ENCODE measurements at regions not wholly inside any gene's neighbourhood (a gene's known extent, or its start where the extent isn't known, plus 50 kb on each side); places are given as distances from the start of the nearest gene placed in this dataset.

- DNase-seq (ENCODE audit: low read depth): no peak
Measured at GRCh38 chr16:56090076-56090475, 101.2 kb upstream of the GNAO1 start.

GRCh38 chr16:56087626-56088025 lies 103.7 kb upstream of the GNAO1 start:
- no peak for DNase-seq (ENCODE audit: low read depth)

GRCh38 chr16:56081371-56081770 lies 109.9 kb upstream of the GNAO1 start:
- DNase-seq (ENCODE audit: low read depth): no peak

GRCh38 chr16:56075732-56076388 lies 115.4 kb upstream of the GNAO1 start:
- DNase-seq (ENCODE audit: low read depth): no peak

DNA sequence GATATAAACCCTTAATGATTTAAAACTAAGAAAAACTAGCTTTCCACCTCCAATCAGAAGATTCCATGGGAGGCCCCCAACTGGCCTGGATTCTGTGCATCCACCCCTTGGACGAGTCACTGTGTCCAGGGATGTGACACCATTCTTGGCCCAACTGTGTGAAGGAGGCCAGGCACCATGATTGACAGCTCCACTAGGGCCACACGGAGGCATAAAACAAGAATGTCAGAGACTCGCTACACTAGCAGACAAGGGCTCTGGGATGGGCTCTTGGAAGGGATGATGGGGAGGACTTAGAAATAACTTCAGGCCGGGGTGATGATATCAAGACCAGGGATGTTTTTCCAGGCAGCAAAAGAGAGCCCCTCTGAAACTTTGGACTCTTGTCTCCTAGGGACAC lies 117.8 kb upstream of the GNAO1 start:
- DNase-seq (ENCODE audit: low read depth): no peak

DNA sequence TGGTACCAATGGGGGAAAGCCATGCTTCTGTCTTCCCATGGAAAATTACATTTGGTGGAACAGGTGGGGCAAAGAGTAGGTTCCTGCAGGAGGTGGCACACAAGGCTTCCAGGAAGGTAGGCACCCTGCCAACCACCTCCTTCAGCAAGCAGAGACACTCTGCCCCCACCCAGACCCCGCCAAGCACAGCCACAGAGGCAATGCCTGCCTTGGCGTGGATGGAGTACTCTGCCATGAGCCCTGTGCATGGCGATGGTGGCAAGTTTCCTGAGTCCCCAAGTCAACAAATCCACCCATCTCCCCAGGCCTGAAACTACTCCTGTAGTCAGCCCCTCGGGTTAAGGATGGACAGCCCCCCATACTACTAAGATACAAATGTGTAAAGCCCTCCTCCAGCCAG lies 119.2 kb upstream of the GNAO1 start:
- DNase-seq (ENCODE audit: low read depth): no peak

GRCh38 chr16:56068816-56069215 lies 122.5 kb upstream of the GNAO1 start:
- DNase-seq (ENCODE audit: low read depth): no peak

- no peak for DNase-seq (ENCODE audit: low read depth)
Measured at GRCh38 chr16:56068314-56068713, 123.0 kb upstream of the GNAO1 start.

DNA sequence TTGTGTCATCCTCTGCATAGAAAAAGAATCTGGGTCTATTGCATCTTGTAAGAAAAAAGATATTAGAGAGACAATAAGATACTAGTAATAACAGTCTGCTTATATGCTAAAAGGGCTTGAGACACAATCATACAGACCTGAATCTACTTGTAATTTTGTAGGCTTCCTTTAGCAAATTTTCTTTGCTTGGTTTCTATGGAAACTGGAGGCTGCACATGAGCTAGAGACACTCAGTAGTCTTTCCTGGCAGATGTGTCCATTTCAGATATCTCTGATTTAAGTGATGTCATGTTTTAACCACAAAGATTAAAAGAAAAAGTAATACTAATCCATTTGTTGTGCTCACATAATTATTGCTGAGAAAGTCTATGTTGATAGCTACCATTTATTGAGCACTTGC lies 123.9 kb upstream of the GNAO1 start:
- DNase-seq (ENCODE audit: low read depth): no peak

DNA sequence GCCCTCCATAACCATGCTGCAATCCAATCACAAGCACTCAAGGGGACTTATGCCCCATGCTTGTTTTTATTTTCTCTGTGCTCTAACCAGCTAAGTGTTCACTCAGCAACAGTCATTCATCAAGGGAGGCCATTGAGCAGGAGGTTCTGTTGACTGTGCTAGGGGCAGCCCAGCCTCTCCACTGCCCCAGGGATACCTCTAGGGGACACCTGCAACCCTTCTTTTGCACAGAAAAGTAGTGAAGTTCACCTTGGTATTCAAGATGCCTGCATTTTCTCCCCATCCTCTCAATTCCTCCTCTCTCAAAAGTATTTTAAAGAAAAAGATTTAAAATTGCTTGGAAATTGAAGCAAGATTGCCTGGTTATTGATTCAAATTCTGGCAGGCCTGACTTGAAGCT lies 124.7 kb upstream of the GNAO1 start:
- no peak for DNase-seq (ENCODE audit: low read depth)

DNA sequence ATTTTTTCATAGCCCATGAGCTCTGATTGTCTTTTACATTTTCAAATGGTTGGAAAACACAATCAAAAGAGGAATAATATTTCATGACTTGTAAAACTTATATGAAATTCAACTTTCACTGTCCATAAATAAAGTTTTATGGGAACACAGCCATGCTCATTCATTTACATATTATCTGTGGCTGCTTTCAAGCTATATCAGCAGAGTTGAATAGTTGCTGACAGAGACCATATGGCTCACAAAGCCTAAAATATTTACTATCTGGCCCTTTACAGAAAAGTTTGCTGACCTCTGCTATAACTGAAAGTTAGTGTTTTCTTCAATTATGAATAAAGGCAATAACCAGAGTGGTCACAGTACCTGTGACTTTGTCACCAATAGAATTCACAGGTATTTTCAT lies 128.2 kb upstream of the GNAO1 start:
- DNase-seq (ENCODE audit: low read depth): no peak

DNA sequence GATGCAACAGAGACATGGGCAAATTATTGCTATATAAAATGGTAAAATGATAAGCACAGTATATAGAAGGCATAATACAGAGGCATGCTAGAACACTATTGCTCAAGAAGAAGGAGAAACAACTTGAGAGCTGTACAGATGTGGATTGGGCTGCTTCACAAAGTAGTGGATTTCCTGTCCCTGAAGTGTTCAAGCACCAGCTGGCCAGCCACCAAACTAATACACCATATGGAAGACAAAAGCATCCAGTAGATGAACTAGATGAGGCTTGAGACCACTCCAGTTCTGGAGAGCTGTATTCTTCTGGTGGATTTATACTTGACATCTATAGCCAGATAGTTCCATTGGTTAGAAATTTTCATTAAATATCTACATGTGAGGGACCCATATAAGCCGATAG lies 134.1 kb upstream of the GNAO1 start:
- DNase-seq (ENCODE audit: low read depth): no peak

DNA sequence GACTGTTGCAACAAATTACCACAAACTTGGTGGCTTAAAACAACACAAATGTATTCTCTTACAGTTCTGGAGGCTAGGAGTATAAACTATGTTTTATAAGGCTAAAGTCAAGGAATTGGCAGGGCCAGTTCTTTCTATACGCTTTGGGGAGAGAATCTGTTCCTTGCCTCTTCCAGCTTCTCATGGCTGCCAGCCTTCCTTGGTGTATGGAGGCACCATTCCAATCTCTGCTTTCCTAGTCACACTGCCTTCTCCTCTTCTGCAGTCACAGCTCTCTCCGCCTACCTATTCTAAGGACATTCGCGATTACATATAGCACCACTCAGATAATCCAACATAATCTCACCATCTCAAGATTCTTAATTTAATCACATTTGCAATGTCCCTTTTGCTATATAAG lies 140.4 kb upstream of the GNAO1 start:
- no peak for DNase-seq (ENCODE audit: low read depth)

GRCh38 chr16:56048425-56049105 lies 142.7 kb upstream of the GNAO1 start:
- DNase-seq (ENCODE audit: low read depth): no peak

DNA sequence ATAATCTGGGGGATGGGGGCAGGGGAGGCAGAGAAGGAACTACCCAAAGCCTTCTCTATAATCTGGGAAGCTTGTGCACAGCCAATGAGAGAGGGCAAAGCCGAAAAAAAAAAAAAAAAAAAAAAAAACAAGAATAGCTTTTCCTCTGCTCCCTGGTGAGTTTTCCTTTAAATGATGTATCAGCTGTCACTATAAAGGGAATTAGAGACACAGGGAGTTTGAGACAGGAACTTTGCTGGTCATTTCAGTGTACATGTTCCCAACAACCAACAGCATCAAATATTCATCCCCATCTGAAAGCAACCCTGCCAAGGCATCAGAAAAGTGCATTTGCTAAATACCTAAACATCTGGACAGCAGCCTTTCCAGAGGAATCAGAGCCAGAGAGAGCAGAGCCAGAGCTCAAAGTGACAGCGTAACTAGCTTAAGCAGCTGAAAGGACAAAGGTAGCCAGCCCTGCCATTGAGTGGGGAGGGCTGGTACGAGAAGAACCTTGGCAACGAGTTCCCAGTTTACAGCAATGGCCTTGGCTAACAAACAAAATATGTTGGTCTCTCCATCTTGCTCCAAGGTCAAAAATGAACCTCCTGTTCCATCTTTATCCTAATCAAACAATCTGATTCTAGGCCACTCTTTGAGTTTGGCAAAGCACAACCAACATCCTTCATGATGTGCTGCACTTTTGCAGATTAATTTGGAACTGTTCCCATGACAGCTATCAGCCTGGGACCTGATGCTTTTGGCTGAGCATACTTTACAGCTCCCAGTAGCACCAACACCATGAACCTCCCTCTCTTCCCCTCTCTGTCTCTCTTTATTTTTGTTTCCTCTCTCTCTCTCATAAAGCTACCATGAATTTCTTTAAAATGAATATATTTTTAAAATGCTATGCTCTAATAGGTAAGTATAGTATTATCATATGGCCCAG lies 143.7 kb upstream of the GNAO1 start:
- DNase-seq (ENCODE audit: low read depth): no peak

DNA sequence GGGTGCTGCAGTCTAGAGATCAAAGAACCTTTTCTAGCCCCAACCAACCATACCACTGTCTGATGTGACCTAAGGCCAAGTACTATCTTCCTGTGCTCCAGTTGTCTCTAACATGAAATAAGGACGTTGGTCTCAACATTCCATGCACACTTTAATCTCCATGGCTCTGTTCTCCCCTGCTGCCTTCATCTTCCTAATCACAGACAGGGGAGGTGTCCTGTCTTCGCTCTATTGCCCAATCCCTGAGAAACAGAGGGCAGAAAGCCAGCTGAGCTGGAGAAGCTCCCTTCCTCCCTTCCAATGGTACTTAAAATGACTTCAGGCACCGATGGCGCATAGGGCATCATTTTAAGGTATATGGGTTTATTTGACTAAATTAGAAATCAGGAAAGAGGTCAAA lies 148.9 kb upstream of the GNAO1 start:
- DNase-seq (ENCODE audit: low read depth): no peak

- peak; percentile 0 for DNase-seq (ENCODE audit: low read depth)
Measured at GRCh38 chr16:56041556-56042140, 149.6 kb upstream of the GNAO1 start.

DNA sequence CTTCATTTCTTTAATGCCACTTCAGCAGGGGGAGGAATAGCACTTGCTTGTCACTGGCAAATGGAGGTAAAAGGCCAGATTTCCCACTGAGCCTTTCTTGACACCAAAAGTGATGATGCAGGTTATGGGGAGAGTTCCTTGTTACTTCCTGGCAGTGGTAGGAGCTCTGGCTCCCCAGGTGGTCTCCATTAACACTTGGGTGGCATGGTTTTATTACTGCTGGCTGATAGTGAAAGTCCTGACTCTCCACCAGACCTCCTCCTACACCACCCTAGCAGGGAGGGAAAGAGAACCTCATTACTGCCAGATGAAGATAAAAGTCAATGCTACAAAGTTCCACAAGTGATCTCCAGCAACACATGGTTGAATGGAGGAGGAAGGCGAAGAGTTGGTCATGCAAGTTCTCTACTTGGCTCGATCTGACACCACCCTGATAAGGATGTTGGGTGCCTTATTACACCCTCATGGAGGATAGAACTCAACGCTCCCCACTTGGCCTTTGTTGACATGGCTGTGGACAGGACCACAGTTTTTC lies 152.7 kb upstream of the GNAO1 start:
- DNase-seq (ENCODE audit: low read depth): no peak

DNA sequence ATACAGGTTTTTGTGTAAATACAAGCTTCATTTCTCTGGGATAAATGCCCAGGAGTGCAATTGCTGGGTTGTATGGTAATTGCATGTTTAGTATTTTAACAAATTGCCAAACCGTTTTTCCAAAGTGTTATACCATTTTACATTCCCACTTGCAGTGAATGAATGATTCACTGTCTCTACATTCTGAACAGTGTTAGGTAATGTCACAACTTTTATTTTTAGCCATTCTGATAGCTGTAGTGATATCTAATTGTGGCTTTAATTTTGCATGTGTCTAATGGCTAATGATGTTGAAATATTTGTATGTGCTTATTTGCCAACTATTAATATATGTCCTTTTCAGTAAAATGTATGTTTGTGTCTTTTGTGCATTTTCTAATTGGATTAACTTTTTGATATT lies 156.9 kb upstream of the CES5A start:
- DNase-seq (ENCODE audit: low read depth): no peak

- DNase-seq (ENCODE audit: low read depth): no peak
Measured at GRCh38 chr16:56029026-56029425, 153.9 kb upstream of the CES5A start.

DNA sequence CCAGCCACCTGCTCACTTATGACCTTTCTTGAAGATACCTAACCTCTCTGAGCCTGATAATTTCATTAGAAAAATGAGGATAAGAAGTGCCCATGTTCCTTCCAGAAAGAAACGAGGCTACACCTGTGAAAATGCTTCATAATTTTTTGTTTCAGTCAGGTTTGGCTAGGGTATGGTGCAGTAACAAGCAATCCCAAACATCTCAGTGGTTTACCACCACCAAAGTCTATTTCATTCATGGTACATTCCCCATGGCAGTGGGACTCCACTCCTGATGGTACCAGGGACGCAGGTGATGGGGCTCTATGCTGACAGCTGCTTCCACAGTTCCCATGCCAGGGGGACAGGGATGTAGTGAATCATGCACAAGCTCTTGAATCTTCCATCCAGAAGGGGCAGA lies 147.6 kb upstream of the CES5A start:
- no peak for DNase-seq (ENCODE audit: low read depth)

GRCh38 chr16:56019274-56019673 lies 144.1 kb upstream of the CES5A start:
- no peak for DNase-seq (ENCODE audit: low read depth)
